H1 (cell line): ENCODE measurements at regions not wholly inside any gene's neighbourhood (a gene's known extent, or its start where the extent isn't known, plus 50 kb on each side); places are given as distances from the start of the nearest gene placed in this dataset.

Experiments used
- ATF3 ChIP-seq: IDR thresholded peaks from 2 replicates; pipeline ENCODE4 v1.6.1; 2011; ENCODE audit warnings: low read depth, mild to moderate bottlenecking, low read length; ENCODE audit not compliant: insufficient read depth
- CEBPB ChIP-seq: IDR thresholded peaks from 2 replicates; pipeline ENCODE4 v1.6.1; 2012; ENCODE audit warnings: low read depth, low read length
- ZNF274 ChIP-seq: IDR thresholded peaks from 2 replicates; pipeline ENCODE4 v1.7.0; 2012; ENCODE audit warnings: low read length, borderline replicate concordance; ENCODE audit errors: extremely low read depth

- no peak for TF ChIP-seq ATF3
- no peak for TF ChIP-seq ZNF274
- no peak for TF ChIP-seq CEBPB
- TF ChIP-seq, all 59 proteins: peak for 0
These were observed 167.0 kb upstream of the RPL34 start (continued) for GRCh38 chr4:108453366-108453765.
